ENCODE measurements at regions not wholly inside any gene's neighbourhood (a gene's known extent, or its start where the extent isn't known, plus 50 kb on each side); places are given as distances from the start of the nearest gene placed in this dataset.

GRCh38 chr11:103680826-103681225 is 355.6 kb upstream of the DDI1 start:
- ChIA-PET POLR2A (no interaction called here), CTCF (no interaction called here)
- Mint-ChIP-seq H3K4me1 (peaks cover 20% of the 10 kb centered on the region), H3K27ac (no peak overlapping the region), H3K36me3 (no peaks in the 10 kb centered on the region), H3K4me3 (no peak overlapping the region), H3K27me3 (ENCODE audit: low read depth) (no peaks in the 10 kb centered on the region), H3K9me3 (no peaks in the 10 kb centered on the region)
- ATAC-seq: no peak
- no peak for TF ChIP-seq IRF1 (CRISPR knock-in tag; IDR thresholded peaks at IDR 0.05)
- no peak for TF ChIP-seq TP53 (CRISPR knock-in tag; IDR thresholded peaks at IDR 0.05)
- no peak for TF ChIP-seq SP1 (CRISPR knock-in tag; conservative IDR thresholded peaks at IDR 0.05)
- TF ChIP-seq RELA (CRISPR knock-in tag; IDR thresholded peaks at IDR 0.05; ENCODE audit: borderline replicate concordance): no peak
- no peak for TF ChIP-seq SMAD4 (CRISPR knock-in tag; IDR thresholded peaks at IDR 0.05)
- TF ChIP-seq HMGXB4 (CRISPR knock-in tag; IDR thresholded peaks at IDR 0.05): no peak
- TF ChIP-seq ZNF281 (CRISPR knock-in tag; IDR thresholded peaks at IDR 0.05): no peak
- no peak for TF ChIP-seq NR1H2 (CRISPR knock-in tag; IDR thresholded peaks at IDR 0.05)
- TF ChIP-seq MYBL2 (CRISPR knock-in tag; IDR thresholded peaks at IDR 0.05): no peak
- TF ChIP-seq HMGA2 (CRISPR knock-in tag; IDR thresholded peaks at IDR 0.05): no peak
- no peak for TF ChIP-seq ZNF396 (CRISPR knock-in tag; IDR thresholded peaks at IDR 0.05; ENCODE audit: borderline replicate concordance)
- no peak for DNase-seq (ENCODE audit: low spot score)

- Mint-ChIP-seq H3K27me3 (ENCODE audit: low read depth) (no peaks in the 10 kb centered on the region), H3K36me3 (no peaks in the 10 kb centered on the region), H3K9me3 (peaks cover 9% of the 10 kb centered on the region), H3K4me1 (peaks cover 20% of the 10 kb centered on the region), H3K27ac (no peak overlapping the region), H3K4me3 (peak overlapping the region; percentile 16)
- ChIA-PET CTCF (interaction anchor here (0.5 to 1.9 kb wide), 41 partner anchors 10 to 650 kb away, joined by 3 to 41 read pairs (median 5); partner anchors contain the start of gene PDGFD), POLR2A (no interaction called here)
- DNase-seq (ENCODE audit: low spot score) (no peak), ATAC-seq (peak; percentile 60)
- TF ChIP-seq RELA (CRISPR knock-in tag; IDR thresholded peaks at IDR 0.05; ENCODE audit: borderline replicate concordance): no peak
- TF ChIP-seq NR1H2 (CRISPR knock-in tag; IDR thresholded peaks at IDR 0.05): no peak
- no peak for TF ChIP-seq ZNF219 (CRISPR knock-in tag; IDR thresholded peaks at IDR 0.05; ENCODE audit: borderline replicate concordance)
- TF ChIP-seq STAT6 (CRISPR knock-in tag; conservative IDR thresholded peaks at IDR 0.05; ENCODE audit: low read depth): no peak
Measured at GRCh38 chr11:103681855-103682254, 354.6 kb upstream of the DDI1 start.
